HG03460 (cell line): ENCODE measurements at regions not wholly inside any gene's neighbourhood (a gene's known extent, or its start where the extent isn't known, plus 50 kb on each side); places are given as distances from the start of the nearest gene placed in this dataset.

Experiments
- ATAC-seq: cut with Tn5 transposase; IDR thresholded peaks from one replicate; pipeline ENCODE4 v1.9.1; 2021; ENCODE audit not compliant: unreplicated experiment

DNA sequence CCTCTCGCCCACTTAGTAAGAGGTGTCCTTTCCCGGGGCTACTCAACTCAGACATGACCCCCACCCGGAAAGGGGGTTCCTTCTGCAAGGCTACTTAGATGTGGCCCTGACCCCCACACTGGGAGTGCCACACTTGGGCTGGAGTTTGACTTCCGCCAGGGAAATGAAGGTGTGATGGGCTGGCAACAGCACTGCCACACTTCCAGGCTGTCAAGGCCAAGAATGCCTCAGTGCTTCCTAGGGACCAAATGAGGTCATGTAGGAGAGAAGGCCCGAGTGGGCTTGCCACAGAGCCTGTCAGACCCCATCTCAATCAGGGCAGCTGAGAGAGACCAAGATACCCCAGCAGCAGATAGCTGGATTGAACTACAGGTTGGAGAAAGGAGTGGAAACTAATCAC is 55.5 kb downstream of the DRD1 start:
- ATAC-seq = no peak

DNA sequence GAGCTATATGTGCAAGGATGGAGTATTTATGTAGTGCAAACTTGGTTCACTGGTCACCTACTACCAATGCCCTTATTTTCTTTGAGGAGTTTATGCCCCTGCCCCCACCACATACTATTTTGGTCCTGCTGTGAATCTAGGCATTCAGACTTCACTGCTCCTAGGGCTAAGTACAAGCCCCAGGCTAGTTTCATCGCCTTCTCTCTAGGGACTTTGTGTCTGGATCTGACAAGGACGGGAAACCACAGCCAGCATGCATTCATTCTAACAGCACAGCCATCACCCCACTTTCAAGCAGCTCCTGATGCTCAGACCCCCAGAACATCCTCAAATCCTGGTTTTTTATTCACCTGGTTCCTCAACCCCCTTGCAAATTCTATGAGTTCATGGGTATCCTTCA is 56.8 kb downstream of the DRD1 start:
- ATAC-seq = no peak

DNA sequence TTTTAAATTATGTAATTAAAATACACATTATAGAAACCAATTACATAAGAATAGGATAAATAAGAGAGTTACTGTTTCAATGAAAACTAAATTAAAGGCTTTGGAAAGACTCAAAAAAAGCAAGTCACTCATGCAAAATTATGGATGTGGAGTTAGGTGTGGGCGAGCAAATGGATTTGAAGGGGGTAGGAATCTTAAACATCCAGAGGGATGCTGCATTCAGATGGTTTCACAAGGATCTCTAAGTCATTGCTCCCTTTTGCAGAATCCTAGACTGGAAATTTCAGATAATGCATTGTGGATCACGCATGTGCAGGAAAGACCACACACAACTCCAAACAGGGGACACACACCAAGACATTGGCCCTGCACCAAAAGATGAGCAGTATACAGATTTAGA is 57.5 kb downstream of the DRD1 start:
- no peak for ATAC-seq

GRCh38 chr5:175385691-175386362 is 58.2 kb downstream of the DRD1 start:
- ATAC-seq = no peak

DNA sequence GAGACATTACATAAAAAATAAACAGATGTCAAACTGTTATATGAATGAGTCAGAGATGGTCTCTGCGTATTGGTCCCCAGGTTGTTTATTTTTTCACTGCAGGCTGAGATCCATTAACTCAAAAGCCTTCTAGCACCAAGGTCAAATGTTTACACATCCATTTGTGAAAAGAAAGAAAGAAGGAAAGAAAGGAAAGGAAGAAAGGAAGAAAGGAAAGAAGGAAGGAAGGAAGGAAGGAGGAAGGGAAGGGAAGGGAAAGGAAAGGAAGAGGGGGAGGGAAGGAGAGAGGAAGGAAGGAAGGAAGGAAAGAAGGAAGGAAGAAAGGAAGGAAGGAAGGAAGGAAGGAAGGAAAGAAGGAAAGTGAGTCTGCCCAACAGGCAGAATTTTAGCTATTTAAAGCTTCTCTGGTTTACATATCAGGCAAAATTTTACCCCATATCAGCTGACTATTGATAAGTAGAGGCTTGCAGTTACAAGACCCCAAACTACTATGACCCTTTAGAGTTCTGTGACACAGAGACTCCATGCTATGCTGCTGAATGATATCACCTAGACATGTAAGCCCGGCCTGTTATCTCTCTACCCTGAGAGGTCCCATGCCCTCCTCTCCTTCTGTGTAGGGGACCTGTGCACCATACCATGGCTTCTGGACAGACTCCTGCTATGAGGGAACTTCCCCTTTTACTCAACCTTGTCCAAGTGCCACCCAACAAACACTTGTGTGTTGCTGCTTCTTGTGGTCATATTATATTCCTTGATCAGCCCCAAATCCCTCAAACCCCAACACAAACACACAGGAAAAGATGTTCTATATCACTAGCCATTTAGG is 59.0 kb downstream of the DRD1 start:
- no peak for ATAC-seq

GRCh38 chr5:175383350-175383749 is 60.6 kb downstream of the DRD1 start:
- ATAC-seq = no peak

GRCh38 chr5:175382171-175382570 is 61.8 kb downstream of the DRD1 start:
- no peak for ATAC-seq

DNA sequence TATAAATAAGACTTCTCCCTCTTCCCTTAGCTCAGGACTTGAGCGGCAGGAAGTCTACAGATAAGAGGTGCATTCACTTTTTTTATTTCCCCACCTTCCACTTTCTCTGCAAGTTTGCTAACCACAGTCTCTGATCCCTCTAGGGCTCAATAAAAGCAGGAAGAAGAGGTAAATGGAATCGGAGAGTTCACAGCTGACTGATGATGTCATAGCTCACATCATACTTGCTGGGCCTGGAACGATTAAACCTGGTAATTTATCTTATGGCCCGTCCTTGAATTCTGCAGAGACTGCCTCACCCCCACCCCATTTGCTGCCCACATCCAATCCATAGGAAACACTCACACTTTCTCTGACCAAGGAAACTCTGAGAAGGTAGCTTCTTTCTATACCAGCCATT is 62.9 kb downstream of the DRD1 start:
- ATAC-seq = no peak

GRCh38 chr5:175380701-175381100 is 63.3 kb downstream of the DRD1 start:
- no peak for ATAC-seq

DNA sequence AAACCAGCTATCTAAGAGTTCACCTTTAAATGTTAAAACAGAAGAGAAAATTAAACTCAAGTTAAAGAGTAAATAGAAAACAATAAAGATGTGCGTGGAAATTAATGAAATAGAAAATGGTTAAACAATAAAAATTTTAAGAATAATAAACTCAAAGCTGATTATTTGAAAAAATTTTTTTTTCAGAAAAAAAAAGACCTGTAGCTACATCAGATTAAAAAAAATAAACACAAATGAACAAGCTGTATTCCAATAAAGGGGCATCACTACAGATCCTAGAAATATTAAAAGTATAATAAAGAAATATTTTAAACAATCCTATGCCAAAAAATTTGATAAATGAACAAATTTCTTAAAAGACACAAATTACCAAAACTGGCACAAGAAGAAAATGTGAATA is 64.1 kb downstream of the DRD1 start:
- ATAC-seq = no peak

DNA sequence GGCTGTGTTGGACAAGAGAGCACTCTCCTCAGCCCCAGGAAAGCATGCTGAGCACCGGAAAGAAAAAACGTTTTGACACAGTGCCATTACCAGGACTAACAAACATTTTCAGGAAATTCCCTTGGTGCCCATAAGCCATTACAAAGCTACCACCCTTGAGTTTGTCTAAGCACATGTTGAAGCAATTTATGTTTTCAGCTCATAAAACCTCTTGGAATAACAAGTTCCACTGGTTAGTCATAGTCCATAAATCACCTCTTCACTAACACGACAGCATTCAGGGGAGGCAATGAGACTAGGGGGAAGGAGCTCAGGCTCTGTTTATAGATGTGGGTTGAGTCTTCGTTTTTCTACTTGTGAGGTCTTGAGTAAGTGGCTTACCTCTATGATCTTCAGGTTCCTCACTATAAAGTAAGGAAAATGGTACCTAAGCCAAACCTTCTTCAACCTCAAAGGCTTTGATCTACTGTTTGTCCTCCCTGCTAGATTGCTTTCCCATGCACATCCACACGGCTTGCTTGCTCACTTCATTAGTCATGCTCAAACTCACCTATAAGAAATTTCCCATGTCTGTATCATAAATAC is 65.4 kb downstream of the DRD1 start:
- ATAC-seq = no peak

DNA sequence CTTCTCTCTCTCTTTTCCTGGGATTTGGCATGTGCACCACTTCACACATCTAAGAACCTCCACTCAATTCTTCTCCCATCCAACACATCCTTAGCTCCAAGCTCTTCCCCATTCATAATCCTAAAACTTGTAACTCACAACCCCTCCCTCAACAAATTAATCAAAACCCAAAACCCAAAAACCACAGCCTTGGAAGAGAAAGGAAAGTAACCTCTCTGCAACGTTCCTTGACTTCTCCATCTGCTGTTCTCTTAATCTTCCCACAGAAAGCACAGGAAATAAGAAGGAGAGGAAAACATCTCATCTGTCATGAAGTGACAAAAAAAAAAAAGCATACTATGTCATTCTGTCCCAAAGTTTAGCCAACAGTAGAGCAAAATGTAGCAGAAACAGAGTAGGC is 66.2 kb downstream of the DRD1 start:
- ATAC-seq = no peak

GRCh38 chr5:175374166-175374875 is 69.7 kb downstream of the DRD1 start:
- ATAC-seq = no peak

GRCh38 chr5:175365866-175366265 is 78.1 kb downstream of the DRD1 start:
- no peak for ATAC-seq

DNA sequence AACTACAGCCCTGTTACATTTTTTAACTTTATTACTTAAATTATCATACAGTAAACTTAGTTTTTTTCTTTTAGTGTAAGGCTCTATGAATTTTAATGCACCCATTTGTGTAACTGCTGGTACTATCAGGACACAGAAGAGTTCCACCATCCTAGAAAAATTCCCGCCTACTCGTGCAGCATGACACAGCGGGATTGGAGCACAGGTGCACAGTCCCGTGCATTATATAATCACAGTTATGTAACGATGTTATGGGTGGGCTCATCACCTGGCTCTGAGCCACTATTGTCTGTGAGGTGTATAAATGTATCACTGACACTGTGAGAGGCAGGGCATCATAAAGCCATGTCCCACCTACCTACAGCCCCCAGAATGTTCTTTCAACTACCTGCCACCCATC is 80.7 kb downstream of the DRD1 start:
- ATAC-seq = no peak

GRCh38 chr5:175357995-175358394 is 86.0 kb downstream of the DRD1 start:
- no peak for ATAC-seq

- ATAC-seq = no peak
These were observed 87.6 kb downstream of the DRD1 start for GRCh38 chr5:175356428-175356827.

DNA sequence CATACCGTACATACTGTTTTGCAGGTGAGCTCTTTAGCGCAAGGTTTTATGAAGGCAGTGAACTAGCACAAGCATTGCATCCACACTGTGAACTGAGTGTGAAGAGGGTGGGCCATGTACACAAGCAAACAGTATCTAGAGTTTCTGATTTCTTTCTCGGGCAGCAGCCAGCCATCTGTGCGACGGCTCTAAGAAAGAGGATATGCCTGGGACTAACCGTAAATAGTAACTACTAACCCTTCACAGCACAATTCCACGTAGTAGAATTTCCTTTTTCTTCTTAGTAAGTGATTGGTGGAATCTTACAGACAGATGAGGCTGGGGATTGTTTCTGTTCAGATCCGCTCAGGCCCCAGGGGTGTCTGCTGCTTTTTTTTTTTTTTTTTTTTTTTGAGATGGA is 89.0 kb downstream of the DRD1 start:
- ATAC-seq = no peak

- no peak for ATAC-seq
These were observed 90.1 kb downstream of the DRD1 start for GRCh38 chr5:175353926-175354325.

GRCh38 chr5:175351897-175352590 is 91.9 kb downstream of the DRD1 start:
- no peak for ATAC-seq

GRCh38 chr5:175351126-175351525 is 92.9 kb downstream of the DRD1 start:
- no peak for ATAC-seq
